NCI-H2029 treated with DMSO at 0.1 percent for 48 hours (cell line): ENCODE measurements at regions not wholly inside any gene's neighbourhood (a gene's known extent, or its start where the extent isn't known, plus 50 kb on each side); places are given as distances from the start of the nearest gene placed in this dataset.

Source experiments
- DNase-seq: peaks from one replicate; lab custom pipeline; 2025; lab: John Stamatoyannopoulos, UW

- no peak for DNase-seq
Observed at GRCh38 chr19:16022681-16023080, 53.6 kb upstream of the TPM4 start.

DNA sequence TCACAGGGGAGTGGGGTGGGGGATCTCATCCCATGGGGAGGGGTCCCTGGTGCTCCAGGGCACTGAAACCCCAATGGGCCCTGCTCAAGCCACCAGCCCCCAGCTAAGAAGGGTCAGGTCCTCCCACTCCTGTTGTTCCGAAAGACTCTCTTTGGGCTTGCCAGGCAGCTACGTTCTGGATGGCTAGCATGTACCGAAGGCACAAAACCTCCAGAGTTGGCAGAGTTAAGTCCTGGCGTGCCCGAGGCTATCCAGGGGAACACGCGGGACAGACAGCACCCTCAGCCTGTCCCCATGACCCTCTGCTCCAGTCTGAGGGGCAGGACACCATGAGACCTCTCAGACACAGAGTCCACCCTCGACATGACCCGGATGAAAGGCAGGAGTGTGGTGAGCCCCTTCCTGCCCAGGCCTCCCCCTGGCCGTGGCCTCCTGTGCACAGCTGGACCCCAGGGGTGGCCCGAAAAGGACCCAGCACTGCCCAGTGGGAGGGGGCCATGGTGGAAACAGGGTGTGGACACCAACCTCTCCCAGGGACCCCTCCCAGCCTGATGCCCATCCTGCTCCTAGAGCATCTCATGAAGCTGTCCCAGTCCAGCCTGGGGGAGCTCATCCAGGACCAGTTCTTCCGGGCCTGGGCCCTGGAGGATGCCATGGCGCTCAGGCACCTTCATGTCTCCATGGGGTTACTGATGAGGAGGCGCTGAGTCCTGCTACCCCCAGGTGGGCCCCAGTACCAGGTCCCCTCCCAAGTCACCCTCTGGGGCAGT, 53.0 kb upstream of the TPM4 start:
- DNase-seq: no peak

- no peak for DNase-seq
Observed at GRCh38 chr19:16024266-16025107, 51.8 kb upstream of the TPM4 start.

DNA sequence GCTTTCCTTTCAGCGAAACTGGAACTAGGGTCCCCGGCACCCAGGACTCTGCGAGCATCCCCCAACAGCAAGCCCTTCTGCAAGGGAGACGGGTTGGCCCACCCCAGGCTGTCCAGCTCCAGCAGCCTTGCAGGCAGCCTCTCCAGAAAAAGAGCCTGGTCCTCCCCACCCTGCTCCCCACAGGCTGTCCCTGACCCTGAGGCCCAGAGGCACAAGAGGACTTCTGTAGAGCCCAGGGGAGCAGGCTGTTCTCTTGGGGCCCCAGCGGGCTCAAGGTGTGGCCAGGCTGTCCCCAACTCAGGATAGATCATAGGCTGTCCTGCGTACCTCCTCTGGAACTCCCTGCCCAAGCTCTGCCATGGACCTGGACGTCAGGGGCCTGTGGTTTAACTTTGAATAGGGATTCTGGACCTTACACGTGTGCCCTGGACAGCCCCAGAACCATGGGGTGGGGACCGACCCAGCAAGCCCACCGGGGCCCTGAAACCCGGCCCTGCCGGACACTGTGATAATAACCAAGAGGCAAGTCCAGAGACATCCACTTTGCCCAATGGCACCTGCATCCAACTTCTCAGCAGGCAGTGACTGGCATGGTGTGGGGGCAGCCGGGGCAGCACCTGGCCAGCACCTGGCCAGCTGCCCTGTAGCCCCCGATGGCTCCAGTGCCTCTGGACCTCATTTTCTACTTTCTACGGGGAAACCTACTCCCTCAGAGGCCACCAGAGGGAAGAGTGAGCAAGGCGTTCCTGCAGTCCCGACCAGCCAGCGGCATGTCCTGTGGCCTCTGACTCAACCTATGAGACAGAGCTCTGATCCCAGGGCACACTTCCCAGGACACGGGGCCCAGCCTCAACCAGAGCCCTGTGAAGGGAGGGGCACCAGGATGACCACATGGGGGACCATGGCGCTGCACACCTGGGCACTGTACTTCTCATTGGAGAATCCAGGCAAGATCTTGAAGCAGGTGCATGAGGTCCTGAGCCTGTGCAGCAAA, 50.9 kb upstream of the TPM4 start:
- no peak for DNase-seq

GRCh38 chr19:16026131-16026530, 50.2 kb upstream of the TPM4 start:
- DNase-seq: no peak
